RWPE1 (cell line): ENCODE measurements at regions not wholly inside any gene's neighbourhood (a gene's known extent, or its start where the extent isn't known, plus 50 kb on each side); places are given as distances from the start of the nearest gene placed in this dataset.

Experiments used
- CTCF ChIA-PET: fragments of 350-600 bp; sonication (Branson Sonifier 250); formaldehyde crosslinking; extraction: SDS; loops from one replicate; lab custom pipeline; 2021; lab: Yijun Ruan, JAX
- POLR2A ChIA-PET: fragments of 400-600 bp; formaldehyde crosslinking; extraction: SDS; loops from one replicate; lab custom pipeline; 2020; ENCODE audit warnings: antibody characterized with exemption; ENCODE audit not compliant: low non-redundant PET; lab: Yijun Ruan, JAX
- DNase-seq: peaks from one replicate; pipeline ENCODE4 v3.0.0; 2012; ENCODE audit warnings: low spot score
- H3K27ac ChIP-seq: fragments of 450-650 bp; 2 replicates; pipeline ENCODE4 v1.5.1; 2017
- TF ChIP-seq, protein P1 (sequence below): fragments of 450-650 bp; conservative IDR thresholded peaks from 2 replicates; pipeline ENCODE4 v1.5.1; 2017; ENCODE audit warnings: low read depth, mild to moderate bottlenecking

DNA sequence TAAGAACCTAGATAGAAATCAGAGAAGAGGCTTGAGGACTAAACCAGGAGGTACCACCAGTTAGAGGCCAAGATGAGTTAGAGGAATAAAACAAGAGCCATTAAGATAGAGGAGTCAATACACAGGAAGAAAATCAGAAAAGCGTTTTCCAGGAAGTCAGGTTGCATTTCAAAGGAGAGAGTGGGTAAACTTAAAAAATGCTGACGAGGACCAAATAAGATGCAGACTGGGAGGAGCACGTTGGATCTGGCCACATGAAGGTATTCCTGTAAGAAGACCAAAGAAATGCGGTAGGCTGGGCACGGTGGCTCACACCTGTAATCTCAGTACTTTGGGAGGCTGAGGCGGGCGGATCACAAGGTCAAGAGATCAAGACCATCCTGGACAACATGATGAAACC is 533.1 kb upstream of the TENM3 start:
- ChIA-PET POLR2A (no interaction called here), CTCF (no interaction called here)
- no peak overlapping the region for H3K27ac ChIP-seq
- no peak for DNase-seq
- TF ChIP-seq, protein P1, sequence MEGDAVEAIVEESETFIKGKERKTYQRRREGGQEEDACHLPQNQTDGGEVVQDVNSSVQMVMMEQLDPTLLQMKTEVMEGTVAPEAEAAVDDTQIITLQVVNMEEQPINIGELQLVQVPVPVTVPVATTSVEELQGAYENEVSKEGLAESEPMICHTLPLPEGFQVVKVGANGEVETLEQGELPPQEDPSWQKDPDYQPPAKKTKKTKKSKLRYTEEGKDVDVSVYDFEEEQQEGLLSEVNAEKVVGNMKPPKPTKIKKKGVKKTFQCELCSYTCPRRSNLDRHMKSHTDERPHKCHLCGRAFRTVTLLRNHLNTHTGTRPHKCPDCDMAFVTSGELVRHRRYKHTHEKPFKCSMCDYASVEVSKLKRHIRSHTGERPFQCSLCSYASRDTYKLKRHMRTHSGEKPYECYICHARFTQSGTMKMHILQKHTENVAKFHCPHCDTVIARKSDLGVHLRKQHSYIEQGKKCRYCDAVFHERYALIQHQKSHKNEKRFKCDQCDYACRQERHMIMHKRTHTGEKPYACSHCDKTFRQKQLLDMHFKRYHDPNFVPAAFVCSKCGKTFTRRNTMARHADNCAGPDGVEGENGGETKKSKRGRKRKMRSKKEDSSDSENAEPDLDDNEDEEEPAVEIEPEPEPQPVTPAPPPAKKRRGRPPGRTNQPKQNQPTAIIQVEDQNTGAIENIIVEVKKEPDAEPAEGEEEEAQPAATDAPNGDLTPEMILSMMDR = no peak

DNA sequence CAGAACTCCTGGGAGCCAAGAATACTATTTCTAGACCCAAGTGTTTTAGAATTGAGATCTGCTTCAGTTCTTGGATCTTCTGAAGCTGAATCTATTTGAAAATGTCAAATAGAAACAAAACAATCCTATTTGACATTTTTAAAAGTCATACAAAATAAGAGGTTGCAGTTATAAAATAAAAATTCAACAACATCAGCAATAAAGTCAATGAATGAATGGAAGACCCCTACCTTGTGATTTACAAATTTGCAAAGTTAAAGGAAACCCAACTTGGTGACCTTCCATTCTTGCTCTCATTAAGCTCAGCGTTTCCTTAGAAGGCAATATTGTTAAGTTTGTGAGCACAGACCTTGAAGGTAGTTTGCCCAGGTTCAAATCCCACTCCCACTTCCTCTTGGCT is 531.8 kb upstream of the TENM3 start:
- CTCF ChIA-PET = interaction anchor here (0.7 kb wide), 1 partner anchor 17 kb away, joined by 4 read pairs; no protein-coding TSS in a partner anchor

DNA sequence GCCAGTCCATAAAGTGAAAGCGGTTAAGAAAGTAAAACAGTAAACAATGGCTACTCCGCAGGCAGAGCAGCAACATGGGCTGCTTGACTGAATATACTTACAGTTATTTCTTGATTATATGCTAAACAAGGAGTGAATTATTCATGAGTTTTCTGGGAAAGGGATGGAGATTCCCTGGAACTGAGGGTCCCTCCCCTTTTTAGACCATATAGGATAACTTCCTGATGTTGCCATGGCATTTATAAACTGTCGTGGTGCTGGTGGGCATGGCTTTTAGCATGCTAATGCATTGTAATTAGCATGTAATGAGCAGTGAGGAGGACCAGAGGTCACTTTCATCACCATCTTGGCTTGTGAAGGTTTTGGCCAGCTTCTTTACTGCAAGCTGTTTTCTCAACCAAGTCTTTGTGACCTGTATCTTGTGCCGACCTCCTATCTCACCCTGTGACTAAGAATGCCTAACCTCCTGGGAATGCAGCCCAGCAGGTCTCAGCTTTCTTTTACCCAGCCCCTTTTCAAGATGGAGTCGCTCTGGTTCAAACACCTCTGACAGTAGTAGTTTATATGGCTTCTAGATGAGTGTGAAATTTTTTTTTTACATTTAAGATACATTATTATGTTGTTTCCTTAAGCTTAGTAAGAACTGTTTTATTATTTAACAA is 514.8 kb upstream of the TENM3 start:
- DNase-seq = no peak
- TF ChIP-seq, protein P1 = no peak
- ChIA-PET CTCF (interaction anchor here (0.6 kb wide), 1 partner anchor 18 kb away, joined by 4 read pairs; no protein-coding TSS in a partner anchor), POLR2A (no interaction called here)
- no peak overlapping the region for H3K27ac ChIP-seq

More for the DNA sequence above, 531.8 kb upstream of the TENM3 start:
- POLR2A ChIA-PET = no interaction called here
- DNase-seq = no peak
- no peak overlapping the region for H3K27ac ChIP-seq
- TF ChIP-seq, protein P1 = no peak

DNA sequence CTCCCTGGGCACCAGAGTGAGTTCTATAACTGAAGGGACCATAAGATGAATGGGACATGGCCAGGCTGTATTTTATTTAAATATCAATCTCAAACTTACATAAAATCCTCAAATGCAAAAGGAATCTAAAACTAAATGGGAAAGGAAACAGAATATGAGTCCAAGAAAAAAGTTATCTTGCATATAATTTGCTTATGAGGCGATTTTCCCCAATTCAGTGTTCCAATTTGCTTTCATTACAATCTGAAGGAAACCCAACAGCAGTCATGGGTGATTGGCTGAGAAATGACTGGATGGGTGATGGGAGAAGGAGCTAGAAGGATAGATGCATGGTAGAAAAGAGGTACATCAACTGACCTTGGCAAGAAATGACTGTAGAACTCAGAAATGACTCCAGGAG is 511.3 kb upstream of the TENM3 start:
- CTCF ChIA-PET = no interaction called here
- POLR2A ChIA-PET = no interaction called here
- no peak overlapping the region for H3K27ac ChIP-seq
- TF ChIP-seq, protein P1 = no peak
- DNase-seq = no peak

DNA sequence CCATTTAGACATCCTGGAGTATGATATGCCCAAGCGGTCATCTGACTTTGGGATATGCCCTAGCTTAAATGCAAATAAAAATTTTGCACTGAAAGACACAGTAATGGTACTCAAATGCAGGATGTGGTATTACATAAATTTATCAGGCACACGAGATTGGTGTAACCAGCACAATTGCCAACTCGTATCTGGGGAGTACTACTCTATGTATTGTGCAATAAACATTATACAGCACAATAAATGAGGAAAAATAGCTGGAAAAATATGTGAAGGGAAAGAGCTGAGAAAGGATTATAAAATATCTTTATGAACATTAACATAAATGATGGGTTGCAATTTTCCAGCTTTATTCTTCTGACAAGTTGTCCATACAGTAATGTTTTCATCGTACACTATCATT is 505.5 kb upstream of the TENM3 start:
- CTCF ChIA-PET = no interaction called here
- DNase-seq = no peak
- H3K27ac ChIP-seq = no peak overlapping the region
- POLR2A ChIA-PET = no interaction called here
- TF ChIP-seq, protein P1 = no peak

DNA sequence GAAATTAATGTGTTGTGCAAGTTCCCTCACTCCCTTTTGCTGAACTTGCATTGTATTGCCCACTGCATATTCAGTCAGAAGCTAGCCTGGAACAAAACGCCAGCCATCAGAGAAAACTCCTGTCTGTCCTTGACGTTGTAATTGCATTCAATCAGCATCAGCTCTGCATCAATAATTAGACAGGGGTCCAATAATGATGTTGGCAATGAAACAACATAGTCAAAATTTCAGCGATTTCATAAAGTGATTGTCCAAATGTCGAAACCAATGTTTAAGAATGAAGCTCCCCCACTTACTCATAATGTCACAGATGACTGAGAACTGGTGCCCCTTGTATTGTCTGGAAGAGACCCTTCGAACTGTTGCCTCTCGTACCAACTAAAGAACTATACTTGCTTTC is 504.2 kb upstream of the TENM3 start:
- DNase-seq = no peak
- TF ChIP-seq, protein P1 = no peak
- ChIA-PET CTCF (no interaction called here), POLR2A (no interaction called here)
- no peak overlapping the region for H3K27ac ChIP-seq
